ENCODE measurements at regions not wholly inside any gene's neighbourhood (a gene's known extent, or its start where the extent isn't known, plus 50 kb on each side); places are given as distances from the start of the nearest gene placed in this dataset.

DNA sequence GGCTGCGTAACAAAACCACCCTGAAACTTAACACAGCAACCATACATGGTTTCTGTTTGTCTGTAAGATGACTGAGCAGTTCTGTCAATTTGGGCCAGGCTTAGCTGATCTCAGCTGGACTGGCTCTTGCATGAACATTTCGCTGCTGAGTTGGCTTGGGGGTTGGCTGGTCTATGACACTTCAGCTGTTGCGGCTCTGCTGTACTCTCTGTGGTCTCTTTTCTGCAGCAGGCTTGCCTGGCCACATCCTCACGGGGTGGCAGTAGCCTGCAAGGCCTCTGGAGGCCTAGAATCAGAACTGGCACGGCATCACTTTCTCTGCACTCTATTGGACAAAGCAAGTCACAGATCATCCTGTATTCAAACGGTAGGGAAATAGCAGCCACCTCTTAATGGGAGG lies 216.2 kb downstream of the BCL11B start:
- H3K4me3 Mint-ChIP-seq: peak overlapping the region in 1 of 4 donors; percentile 59
- peaks cover 0 to 1% (median 0%) of the 10 kb centered on the region in 3 donors for H3K4me1 Mint-ChIP-seq
- peaks cover 2 to 33% (median 13%) of the 10 kb centered on the region in 3 donors for H3K9me3 Mint-ChIP-seq
- H3K36me3 Mint-ChIP-seq: no peaks in the 10 kb centered on the region
- H3K27me3 Mint-ChIP-seq: no peaks in the 10 kb centered on the region
- peak overlapping the region in 1 of 3 donors; percentile 27 for H3K27ac Mint-ChIP-seq

DNA sequence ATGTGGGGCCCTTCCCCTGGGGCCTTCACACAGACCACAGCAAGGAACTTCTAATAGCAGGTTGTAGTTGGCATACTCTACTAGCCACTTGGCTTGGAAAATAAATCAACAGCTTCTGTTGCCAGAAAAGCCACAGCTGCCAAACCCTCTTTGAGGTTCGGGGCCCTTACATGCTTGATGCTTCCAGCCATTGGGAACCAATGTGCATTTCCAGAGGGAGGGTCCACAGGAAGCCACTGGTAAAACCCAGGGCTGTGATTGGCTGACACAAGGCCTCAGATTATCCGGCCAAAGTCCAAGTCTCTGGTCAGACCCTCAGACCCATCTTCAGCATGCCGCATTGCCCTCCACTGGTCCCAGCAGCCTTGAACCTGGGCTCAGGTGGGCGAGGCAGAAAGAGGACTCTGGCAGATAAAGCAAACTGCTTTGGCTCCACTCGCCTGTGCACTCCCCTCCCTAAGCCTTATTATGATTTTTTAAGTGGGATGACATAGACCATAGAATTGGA lies 214.4 kb downstream of the BCL11B start:
- Mint-ChIP-seq H3K4me1 (peaks cover 0 to 1% (median 0%) of the 10 kb centered on the region in 3 donors), H3K9me3 (peaks cover 2 to 17% (median 7%) of the 10 kb centered on the region in 3 donors)

GRCh38 chr14:99058542-99058941 lies 213.5 kb downstream of the BCL11B start:
- Mint-ChIP-seq H3K9me3 (peaks cover 2 to 8% (median 7%) of the 10 kb centered on the region in 3 donors), H3K27me3 (no peaks in the 10 kb centered on the region), H3K27ac (no peak overlapping the region), H3K36me3 (no peaks in the 10 kb centered on the region), H3K4me1 (peaks cover 0 to 1% (median 0%) of the 10 kb centered on the region in 3 donors), H3K4me3 (no peak overlapping the region)

More for the DNA sequence above, 214.4 kb downstream of the BCL11B start:
- H3K27me3 Mint-ChIP-seq: no peaks in the 10 kb centered on the region
- no peaks in the 10 kb centered on the region for H3K36me3 Mint-ChIP-seq
- H3K4me3 Mint-ChIP-seq: no peak overlapping the region
- no peak overlapping the region for H3K27ac Mint-ChIP-seq

DNA sequence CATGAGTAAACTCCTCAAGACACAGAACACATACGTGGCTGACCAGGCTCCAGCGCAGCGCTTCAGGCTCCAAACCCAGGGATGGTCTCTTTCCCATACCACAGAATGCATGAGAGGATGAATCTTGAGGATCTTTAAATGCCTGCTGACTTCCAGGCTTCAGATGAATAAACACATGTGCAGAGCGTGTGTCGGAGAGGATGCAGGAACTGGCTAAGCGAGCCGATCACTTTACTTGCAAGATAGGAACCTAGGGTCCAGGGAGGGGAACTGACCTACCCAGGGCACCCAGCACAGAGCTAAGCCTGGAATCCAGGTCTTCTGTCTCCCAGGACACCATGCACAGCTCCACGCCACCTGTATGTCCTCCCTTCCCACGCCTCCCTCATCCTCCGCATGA lies 209.8 kb downstream of the BCL11B start:
- Mint-ChIP-seq H3K4me3 (no peak overlapping the region), H3K27ac (no peak overlapping the region), H3K36me3 (no peaks in the 10 kb centered on the region), H3K4me1 (no peaks in the 10 kb centered on the region), H3K9me3 (peaks cover 0 to 2% (median 0%) of the 10 kb centered on the region in 3 donors), H3K27me3 (peaks cover 1% of the 10 kb centered on the region)

DNA sequence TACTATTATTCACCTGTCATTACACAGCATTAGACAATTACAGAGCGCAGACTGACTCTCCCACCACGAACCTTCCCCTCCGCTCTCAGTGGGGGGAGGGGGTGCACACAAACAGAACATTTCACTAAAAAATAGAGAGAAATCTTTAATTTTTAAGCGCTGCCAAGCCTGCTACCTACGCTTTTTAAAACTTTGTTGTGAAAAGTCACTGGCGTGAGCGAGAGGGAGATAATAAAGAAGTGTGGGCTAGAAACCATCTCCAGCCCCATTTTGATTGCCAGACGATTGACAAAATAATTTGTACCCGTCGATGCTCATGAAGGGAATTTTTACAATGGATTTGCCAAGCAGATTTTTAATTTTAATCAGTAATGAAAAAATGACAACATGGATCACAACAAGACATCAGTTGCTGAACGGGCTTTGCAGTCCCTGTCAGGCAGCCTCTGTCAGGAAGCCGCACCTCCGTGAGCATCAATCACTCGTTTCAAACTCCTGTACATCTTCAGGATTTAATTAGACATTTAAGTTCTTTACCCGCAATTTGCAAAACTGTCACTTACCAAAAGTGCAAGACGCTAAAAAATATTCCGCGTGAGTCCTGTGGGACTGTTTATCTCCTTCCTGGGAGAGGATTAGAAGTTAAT lies 209.1 kb downstream of the BCL11B start:
- Mint-ChIP-seq H3K27me3 (peaks cover 1% of the 10 kb centered on the region), H3K27ac (no peak overlapping the region)

DNA sequence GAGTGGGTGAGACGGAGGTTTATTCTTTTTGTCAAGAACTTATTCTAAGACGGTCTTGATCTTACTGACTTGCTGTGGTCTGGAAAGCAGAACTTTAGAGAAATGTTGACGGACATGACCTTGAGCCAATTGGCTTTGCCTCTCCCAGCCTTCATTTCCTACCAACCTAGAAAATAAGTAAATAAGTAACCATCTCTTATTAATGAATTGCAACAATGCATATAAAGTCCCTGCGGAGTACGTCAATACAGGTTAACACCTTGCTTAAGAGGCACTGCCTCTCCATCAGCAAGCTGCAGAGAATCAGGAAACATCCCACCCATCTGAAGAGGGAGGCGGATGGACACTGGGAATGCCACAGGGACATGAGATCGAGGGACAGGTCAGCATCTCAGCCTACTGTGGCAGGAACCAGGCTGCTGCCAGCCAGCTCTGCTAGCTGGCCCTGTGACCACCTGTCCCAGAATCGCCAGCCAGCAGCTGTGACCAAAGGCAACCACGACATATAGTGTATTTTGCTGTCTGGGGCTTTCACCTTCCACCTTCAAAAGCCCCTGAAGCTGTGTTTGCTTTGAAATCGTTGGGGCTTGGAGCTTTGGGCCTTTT lies 208.3 kb downstream of the BCL11B start:
- H3K36me3 Mint-ChIP-seq: no peaks in the 10 kb centered on the region
- H3K4me3 Mint-ChIP-seq: peak overlapping the region in 1 of 4 donors; percentile 59
- H3K9me3 Mint-ChIP-seq: peaks cover 0 to 2% (median 0%) of the 10 kb centered on the region in 3 donors
- H3K4me1 Mint-ChIP-seq: no peaks in the 10 kb centered on the region
- peaks cover 1% of the 10 kb centered on the region for H3K27me3 Mint-ChIP-seq
- H3K27ac Mint-ChIP-seq: no peak overlapping the region

More for the DNA sequence above, 209.1 kb downstream of the BCL11B start:
- no peaks in the 10 kb centered on the region for H3K4me1 Mint-ChIP-seq
- H3K4me3 Mint-ChIP-seq: no peak overlapping the region
- peaks cover 0 to 2% (median 0%) of the 10 kb centered on the region in 3 donors for H3K9me3 Mint-ChIP-seq
- H3K36me3 Mint-ChIP-seq: no peaks in the 10 kb centered on the region

GRCh38 chr14:99064262-99064954 lies 207.6 kb downstream of the BCL11B start:
- no peak overlapping the region for H3K4me3 Mint-ChIP-seq

GRCh38 chr14:99065551-99065950 lies 206.4 kb downstream of the BCL11B start:
- H3K4me1 Mint-ChIP-seq: no peaks in the 10 kb centered on the region
- H3K9me3 Mint-ChIP-seq: peaks cover 0 to 2% (median 0%) of the 10 kb centered on the region in 3 donors
- no peak overlapping the region for H3K27ac Mint-ChIP-seq
- H3K4me3 Mint-ChIP-seq: no peak overlapping the region
- no peaks in the 10 kb centered on the region for H3K36me3 Mint-ChIP-seq
- peaks cover 1% of the 10 kb centered on the region for H3K27me3 Mint-ChIP-seq

More at GRCh38 chr14:99064262-99064954, 207.6 kb downstream of the BCL11B start:
- H3K36me3 Mint-ChIP-seq: no peaks in the 10 kb centered on the region
- no peaks in the 10 kb centered on the region for H3K4me1 Mint-ChIP-seq
- peaks cover 1% of the 10 kb centered on the region for H3K27me3 Mint-ChIP-seq
- no peak overlapping the region for H3K27ac Mint-ChIP-seq
- H3K9me3 Mint-ChIP-seq: peaks cover 0 to 2% (median 0%) of the 10 kb centered on the region in 3 donors

GRCh38 chr14:99066378-99066777 lies 205.6 kb downstream of the BCL11B start:
- Mint-ChIP-seq H3K27me3 (peaks cover 1% of the 10 kb centered on the region), H3K4me3 (no peak overlapping the region), H3K36me3 (no peaks in the 10 kb centered on the region), H3K4me1 (no peaks in the 10 kb centered on the region), H3K27ac (no peak overlapping the region), H3K9me3 (peaks cover 0 to 8% (median 0%) of the 10 kb centered on the region in 3 donors)

GRCh38 chr14:99067141-99067920 lies 204.7 kb downstream of the BCL11B start:
- H3K4me3 Mint-ChIP-seq: no peak overlapping the region
- peaks cover 1% of the 10 kb centered on the region for H3K27me3 Mint-ChIP-seq
- peaks cover 0 to 9% (median 0%) of the 10 kb centered on the region in 3 donors for H3K9me3 Mint-ChIP-seq
- H3K36me3 Mint-ChIP-seq: no peaks in the 10 kb centered on the region
- H3K4me1 Mint-ChIP-seq: no peaks in the 10 kb centered on the region
- no peak overlapping the region for H3K27ac Mint-ChIP-seq

- no peaks in the 10 kb centered on the region for H3K4me1 Mint-ChIP-seq
- peaks cover 1% of the 10 kb centered on the region for H3K27me3 Mint-ChIP-seq
- no peak overlapping the region for H3K4me3 Mint-ChIP-seq
- no peak overlapping the region for H3K27ac Mint-ChIP-seq
- H3K36me3 Mint-ChIP-seq: no peaks in the 10 kb centered on the region
- H3K9me3 Mint-ChIP-seq: peaks cover 0 to 9% (median 2%) of the 10 kb centered on the region in 3 donors
Measured at GRCh38 chr14:99067927-99068326, 204.1 kb downstream of the BCL11B start.

DNA sequence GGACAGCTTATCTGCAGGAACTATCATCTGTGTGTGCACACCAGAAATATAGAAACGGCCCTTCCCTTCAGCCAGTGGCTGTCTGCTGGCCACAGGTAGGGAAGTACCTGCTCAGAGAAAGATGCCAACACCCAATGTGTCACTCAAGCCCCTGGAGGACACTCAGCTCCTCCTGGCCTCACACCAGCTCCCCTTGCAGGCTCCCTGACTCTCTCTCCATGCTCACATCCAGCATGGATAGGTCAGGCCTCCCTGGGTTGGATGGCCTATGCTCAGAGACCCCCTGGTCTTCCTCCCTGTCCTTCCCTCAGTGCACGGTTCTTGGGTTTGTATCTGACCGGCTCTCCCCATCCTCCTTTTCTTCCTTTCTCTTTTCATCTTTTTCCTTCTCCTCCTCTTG lies 202.1 kb downstream of the BCL11B start:
- Mint-ChIP-seq H3K36me3 (no peaks in the 10 kb centered on the region), H3K27ac (no peak overlapping the region), H3K9me3 (peaks cover 0 to 9% (median 2%) of the 10 kb centered on the region in 3 donors), H3K4me3 (no peak overlapping the region), H3K4me1 (no peaks in the 10 kb centered on the region), H3K27me3 (peaks cover 1% of the 10 kb centered on the region)

- no peak overlapping the region for H3K27ac Mint-ChIP-seq
- H3K27me3 Mint-ChIP-seq: no peaks in the 10 kb centered on the region
- H3K36me3 Mint-ChIP-seq: no peaks in the 10 kb centered on the region
- H3K4me3 Mint-ChIP-seq: no peak overlapping the region
- H3K4me1 Mint-ChIP-seq: no peaks in the 10 kb centered on the region
- peaks cover 2 to 9% (median 3%) of the 10 kb centered on the region in 3 donors for H3K9me3 Mint-ChIP-seq
Measured at GRCh38 chr14:99072433-99072832, 199.6 kb downstream of the BCL11B start.

GRCh38 chr14:99072956-99073355 lies 199.0 kb downstream of the BCL11B start:
- Mint-ChIP-seq H3K36me3 (no peaks in the 10 kb centered on the region), H3K4me1 (no peaks in the 10 kb centered on the region), H3K27me3 (no peaks in the 10 kb centered on the region), H3K27ac (peak overlapping the region in 1 of 3 donors; percentile 47), H3K9me3 (peaks cover 2 to 9% (median 3%) of the 10 kb centered on the region in 3 donors), H3K4me3 (no peak overlapping the region)
